ENCODE measurements at regions not wholly inside any gene's neighbourhood (a gene's known extent, or its start where the extent isn't known, plus 50 kb on each side); places are given as distances from the start of the nearest gene placed in this dataset.

DNA sequence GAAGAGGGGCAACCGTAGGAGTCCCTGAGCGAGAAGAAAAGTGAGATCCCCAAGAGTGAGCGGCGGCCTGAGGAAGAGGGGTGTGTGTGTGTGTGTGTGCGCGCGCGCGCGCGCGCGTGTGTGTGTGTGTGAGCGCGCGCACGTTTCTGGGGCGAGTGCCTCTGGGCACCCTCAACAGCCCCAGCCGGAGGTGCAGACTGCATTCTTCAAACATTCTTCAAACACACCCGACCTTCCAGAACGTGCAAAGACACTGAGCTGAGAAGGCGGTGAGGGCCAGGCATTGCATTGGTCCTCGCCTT, 76.2 kb upstream of the FOXP4 start:
- TF ChIP-seq, protein P1, sequence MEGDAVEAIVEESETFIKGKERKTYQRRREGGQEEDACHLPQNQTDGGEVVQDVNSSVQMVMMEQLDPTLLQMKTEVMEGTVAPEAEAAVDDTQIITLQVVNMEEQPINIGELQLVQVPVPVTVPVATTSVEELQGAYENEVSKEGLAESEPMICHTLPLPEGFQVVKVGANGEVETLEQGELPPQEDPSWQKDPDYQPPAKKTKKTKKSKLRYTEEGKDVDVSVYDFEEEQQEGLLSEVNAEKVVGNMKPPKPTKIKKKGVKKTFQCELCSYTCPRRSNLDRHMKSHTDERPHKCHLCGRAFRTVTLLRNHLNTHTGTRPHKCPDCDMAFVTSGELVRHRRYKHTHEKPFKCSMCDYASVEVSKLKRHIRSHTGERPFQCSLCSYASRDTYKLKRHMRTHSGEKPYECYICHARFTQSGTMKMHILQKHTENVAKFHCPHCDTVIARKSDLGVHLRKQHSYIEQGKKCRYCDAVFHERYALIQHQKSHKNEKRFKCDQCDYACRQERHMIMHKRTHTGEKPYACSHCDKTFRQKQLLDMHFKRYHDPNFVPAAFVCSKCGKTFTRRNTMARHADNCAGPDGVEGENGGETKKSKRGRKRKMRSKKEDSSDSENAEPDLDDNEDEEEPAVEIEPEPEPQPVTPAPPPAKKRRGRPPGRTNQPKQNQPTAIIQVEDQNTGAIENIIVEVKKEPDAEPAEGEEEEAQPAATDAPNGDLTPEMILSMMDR (IDR thresholded peaks at IDR 0.05) = no peak
- TF ChIP-seq POLR2A (IDR thresholded peaks at IDR 0.05) = no peak
- no peak for TF ChIP-seq POLR2AphosphoS5 (IDR thresholded peaks at IDR 0.05)
